Activated CD4-positive, CD25-positive, alpha-beta regulatory T cell treated with anti-CD3 and anti-CD28 coated beads, Interleukin-2, amount 50 U/mL, for 24 hours (primary cell): ENCODE measurements at regions not wholly inside any gene's neighbourhood (a gene's known extent, or its start where the extent isn't known, plus 50 kb on each side); places are given as distances from the start of the nearest gene placed in this dataset.
A peak's percentile ranks its signal among the peaks of the same experiment; 100 is the strongest.
"Not testable (repeated sequence)": the region's sequence is repeated elsewhere in the genome, so short reads cannot be mapped to it uniquely, and the experiment has no call there.

Experiments used
- ATAC-seq, 2 donors: fragments of 150-1000 bp; cut with Tn5 transposase; one replicate each; pipeline ENCODE4 v1.10.0; 2021; ENCODE audit warnings: mild to moderate bottlenecking in 1 of 2, moderate library complexity in 1 of 2

GRCh38 chr5:98218838-98219237 lies 554.6 kb upstream of the RGMB start:
- no peak for ATAC-seq

GRCh38 chr5:98227489-98227888 lies 546.0 kb upstream of the RGMB start:
- no peak for ATAC-seq

GRCh38 chr5:98231089-98231488 lies 542.4 kb upstream of the RGMB start:
- no peak for ATAC-seq

- ATAC-seq, result not testable (repeated sequence)
These were observed 535.7 kb upstream of the RGMB start for GRCh38 chr5:98237794-98238193.

GRCh38 chr5:98243972-98244371 lies 529.5 kb upstream of the RGMB start:
- no peak for ATAC-seq

GRCh38 chr5:98248949-98249348 lies 524.5 kb upstream of the RGMB start:
- ATAC-seq, result no peak

- ATAC-seq, result no peak
These were observed 514.5 kb upstream of the RGMB start for GRCh38 chr5:98258939-98259338.

- ATAC-seq, result no peak
These were observed 513.9 kb upstream of the RGMB start for GRCh38 chr5:98259595-98259994.

- no peak for ATAC-seq
These were observed 510.4 kb upstream of the RGMB start for GRCh38 chr5:98263084-98263483.

GRCh38 chr5:98268162-98268860 lies 505.2 kb upstream of the RGMB start:
- ATAC-seq, result no peak

GRCh38 chr5:98275980-98276379 lies 497.5 kb upstream of the RGMB start:
- ATAC-seq, result no peak

- no peak for ATAC-seq
These were observed 490.9 kb upstream of the RGMB start for GRCh38 chr5:98282521-98282920.

- ATAC-seq, result no peak
These were observed 481.0 kb upstream of the RGMB start for GRCh38 chr5:98292496-98292895.

- no peak for ATAC-seq
These were observed 477.0 kb upstream of the RGMB start for GRCh38 chr5:98296426-98296825.

- no peak for ATAC-seq
These were observed 474.0 kb upstream of the RGMB start for GRCh38 chr5:98299435-98299834.

GRCh38 chr5:98301547-98301946 lies 471.9 kb upstream of the RGMB start:
- no peak for ATAC-seq

GRCh38 chr5:98307811-98308210 lies 465.7 kb upstream of the RGMB start:
- ATAC-seq, result peak; percentile 17 to 21

- ATAC-seq, result no peak
These were observed 465.2 kb upstream of the RGMB start for GRCh38 chr5:98308231-98308630.

GRCh38 chr5:98308960-98309359 lies 464.5 kb upstream of the RGMB start:
- no peak for ATAC-seq

- peak; percentile 45 to 61 for ATAC-seq
These were observed 463.5 kb upstream of the RGMB start for GRCh38 chr5:98309785-98310598.

GRCh38 chr5:98314292-98314691 lies 459.2 kb upstream of the RGMB start:
- no peak for ATAC-seq

- no peak for ATAC-seq
These were observed 455.1 kb upstream of the RGMB start for GRCh38 chr5:98318386-98318785.

- no peak for ATAC-seq
These were observed 454.0 kb upstream of the RGMB start for GRCh38 chr5:98319299-98320011.

GRCh38 chr5:98320343-98320742 lies 453.1 kb upstream of the RGMB start:
- ATAC-seq, result no peak
